Nephron progenitor cell (in vitro differentiated cells): ENCODE measurements at regions not wholly inside any gene's neighbourhood (a gene's known extent, or its start where the extent isn't known, plus 50 kb on each side); places are given as distances from the start of the nearest gene placed in this dataset.
A peak's percentile ranks its signal among the peaks of the same experiment; 100 is the strongest.

Source experiments
- DNase-seq: peaks from one replicate; pipeline ENCODE4 v3.0.0; 2021
- H3K27ac Mint-ChIP-seq: 2 replicates; pipeline ENCODE4 v1.8.0; 2021; ENCODE audit warnings: mild to moderate bottlenecking, moderate library complexity, mixed read lengths
- H3K27me3 Mint-ChIP-seq: 2 replicates; pipeline ENCODE4 v1.8.0; 2021; ENCODE audit warnings: mild to moderate bottlenecking, low read depth, mixed read lengths; ENCODE audit not compliant: poor library complexity
- H3K36me3 Mint-ChIP-seq: 2 replicates; pipeline ENCODE4 v1.8.0; 2021; ENCODE audit warnings: low read depth, mixed read lengths
- H3K4me1 Mint-ChIP-seq: 2 replicates; pipeline ENCODE4 v1.8.0; 2021; ENCODE audit warnings: mixed read lengths
- H3K4me3 Mint-ChIP-seq: 2 replicates; pipeline ENCODE4 v1.8.0; 2021; ENCODE audit warnings: mild to moderate bottlenecking, moderate library complexity, mixed read lengths
- H3K9me3 Mint-ChIP-seq: 2 replicates; pipeline ENCODE4 v1.8.0; 2021; ENCODE audit warnings: mild to moderate bottlenecking, moderate library complexity, mixed read lengths
- CTCF ChIP-seq: fragments of 200-600 bp; sonication (generic); IDR thresholded peaks from 2 replicates; pipeline ENCODE4 v1.5.0; 2021; ENCODE audit warnings: antibody characterized with exemption

- no peak for TF ChIP-seq CTCF
- Mint-ChIP-seq H3K36me3 (no peaks in the 10 kb centered on the region), H3K27ac (peak overlapping the region; percentile 18), H3K4me3 (peak overlapping the region; percentile 23), H3K27me3 (no peaks in the 10 kb centered on the region), H3K4me1 (peaks cover 55% of the 10 kb centered on the region), H3K9me3 (no peaks in the 10 kb centered on the region)
- DNase-seq, result peak; percentile 41
Measured at GRCh38 chr6:15948930-15949900, 179.7 kb upstream of the MYLIP start.

- H3K4me3 Mint-ChIP-seq, result no peak overlapping the region
- no peak overlapping the region for H3K27ac Mint-ChIP-seq
- no peaks in the 10 kb centered on the region for H3K9me3 Mint-ChIP-seq
- H3K27me3 Mint-ChIP-seq, result peaks cover 3% of the 10 kb centered on the region
- DNase-seq, result no peak
- TF ChIP-seq CTCF, result no peak
- H3K4me1 Mint-ChIP-seq, result peaks cover 42% of the 10 kb centered on the region
- H3K36me3 Mint-ChIP-seq, result no peaks in the 10 kb centered on the region
Measured at GRCh38 chr6:15947923-15948322, 181.0 kb upstream of the MYLIP start.

GRCh38 chr6:15947436-15947835 is 181.4 kb upstream of the MYLIP start:
- TF ChIP-seq CTCF, result no peak
- Mint-ChIP-seq H3K36me3 (no peaks in the 10 kb centered on the region), H3K9me3 (no peaks in the 10 kb centered on the region), H3K4me3 (no peak overlapping the region), H3K27ac (no peak overlapping the region), H3K27me3 (peaks cover 3% of the 10 kb centered on the region), H3K4me1 (peaks cover 37% of the 10 kb centered on the region)
- no peak for DNase-seq

- H3K4me1 Mint-ChIP-seq, result peaks cover 33% of the 10 kb centered on the region
- no peaks in the 10 kb centered on the region for H3K36me3 Mint-ChIP-seq
- no peak for DNase-seq
- H3K27me3 Mint-ChIP-seq, result peaks cover 3% of the 10 kb centered on the region
- no peak overlapping the region for H3K27ac Mint-ChIP-seq
- no peaks in the 10 kb centered on the region for H3K9me3 Mint-ChIP-seq
- no peak for TF ChIP-seq CTCF
- no peak overlapping the region for H3K4me3 Mint-ChIP-seq
Measured at GRCh38 chr6:15946701-15947385, 182.0 kb upstream of the MYLIP start.

GRCh38 chr6:15945593-15946159 is 183.2 kb upstream of the MYLIP start:
- Mint-ChIP-seq H3K4me1 (peaks cover 22% of the 10 kb centered on the region), H3K4me3 (no peak overlapping the region), H3K36me3 (peaks cover 3% of the 10 kb centered on the region), H3K9me3 (peaks cover 5% of the 10 kb centered on the region), H3K27ac (no peak overlapping the region), H3K27me3 (peaks cover 3% of the 10 kb centered on the region)
- no peak for TF ChIP-seq CTCF
- no peak for DNase-seq
